ENCODE measurements at regions not wholly inside any gene's neighbourhood (a gene's known extent, or its start where the extent isn't known, plus 50 kb on each side); places are given as distances from the start of the nearest gene placed in this dataset.

GRCh38 chr18:10195529-10195928 lies 258.9 kb upstream of the APCDD1 start:
- TF ChIP-seq POLR2AphosphoS5 (IDR thresholded peaks at IDR 0.05) (no peak), POLR2A (IDR thresholded peaks at IDR 0.05) (no peak)
- TF ChIP-seq, protein P1, sequence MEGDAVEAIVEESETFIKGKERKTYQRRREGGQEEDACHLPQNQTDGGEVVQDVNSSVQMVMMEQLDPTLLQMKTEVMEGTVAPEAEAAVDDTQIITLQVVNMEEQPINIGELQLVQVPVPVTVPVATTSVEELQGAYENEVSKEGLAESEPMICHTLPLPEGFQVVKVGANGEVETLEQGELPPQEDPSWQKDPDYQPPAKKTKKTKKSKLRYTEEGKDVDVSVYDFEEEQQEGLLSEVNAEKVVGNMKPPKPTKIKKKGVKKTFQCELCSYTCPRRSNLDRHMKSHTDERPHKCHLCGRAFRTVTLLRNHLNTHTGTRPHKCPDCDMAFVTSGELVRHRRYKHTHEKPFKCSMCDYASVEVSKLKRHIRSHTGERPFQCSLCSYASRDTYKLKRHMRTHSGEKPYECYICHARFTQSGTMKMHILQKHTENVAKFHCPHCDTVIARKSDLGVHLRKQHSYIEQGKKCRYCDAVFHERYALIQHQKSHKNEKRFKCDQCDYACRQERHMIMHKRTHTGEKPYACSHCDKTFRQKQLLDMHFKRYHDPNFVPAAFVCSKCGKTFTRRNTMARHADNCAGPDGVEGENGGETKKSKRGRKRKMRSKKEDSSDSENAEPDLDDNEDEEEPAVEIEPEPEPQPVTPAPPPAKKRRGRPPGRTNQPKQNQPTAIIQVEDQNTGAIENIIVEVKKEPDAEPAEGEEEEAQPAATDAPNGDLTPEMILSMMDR (IDR thresholded peaks at IDR 0.05): no peak

Data from prostate gland (tissue), 2 donors.